GM21360 (cell line): ENCODE measurements at regions not wholly inside any gene's neighbourhood (a gene's known extent, or its start where the extent isn't known, plus 50 kb on each side); places are given as distances from the start of the nearest gene placed in this dataset.

Experiments
- ATAC-seq: cut with Tn5 transposase; IDR thresholded peaks from one replicate; pipeline ENCODE4 v1.9.1; 2021; ENCODE audit warnings: mild to moderate bottlenecking, moderate library complexity; ENCODE audit not compliant: unreplicated experiment

GRCh38 chr6:22878706-22879105 is 309.3 kb downstream of the HDGFL1 start:
- ATAC-seq: no peak

- ATAC-seq: no peak
These were observed 311.5 kb downstream of the HDGFL1 start for GRCh38 chr6:22880686-22881433.

- ATAC-seq: no peak
These were observed 313.2 kb downstream of the HDGFL1 start for GRCh38 chr6:22882581-22882980.

GRCh38 chr6:22883061-22883717 is 313.8 kb downstream of the HDGFL1 start:
- no peak for ATAC-seq

GRCh38 chr6:22884456-22884855 is 315.1 kb downstream of the HDGFL1 start:
- no peak for ATAC-seq

GRCh38 chr6:22886650-22887581 is 317.6 kb downstream of the HDGFL1 start:
- no peak for ATAC-seq

- ATAC-seq: no peak
These were observed 318.9 kb downstream of the HDGFL1 start for GRCh38 chr6:22888163-22888752.

- no peak for ATAC-seq
These were observed 322.6 kb downstream of the HDGFL1 start for GRCh38 chr6:22891934-22892333.

GRCh38 chr6:22892452-22892851 is 323.1 kb downstream of the HDGFL1 start:
- no peak for ATAC-seq

GRCh38 chr6:22896696-22897095 is 327.3 kb downstream of the HDGFL1 start:
- no peak for ATAC-seq

- ATAC-seq: no peak
These were observed 330.1 kb downstream of the HDGFL1 start for GRCh38 chr6:22899426-22899825.

- ATAC-seq: no peak
These were observed 334.5 kb downstream of the HDGFL1 start for GRCh38 chr6:22903826-22904225.

- no peak for ATAC-seq
These were observed 335.1 kb downstream of the HDGFL1 start for GRCh38 chr6:22904431-22904830.

- no peak for ATAC-seq
These were observed 336.8 kb downstream of the HDGFL1 start for GRCh38 chr6:22906091-22906549.

GRCh38 chr6:22907085-22907484 is 337.7 kb downstream of the HDGFL1 start:
- ATAC-seq: no peak

GRCh38 chr6:22910370-22910769 is 341.0 kb downstream of the HDGFL1 start:
- ATAC-seq: no peak

GRCh38 chr6:22913612-22914011 is 344.2 kb downstream of the HDGFL1 start:
- ATAC-seq: no peak

GRCh38 chr6:22917344-22917743 is 348.0 kb downstream of the HDGFL1 start:
- ATAC-seq: no peak

GRCh38 chr6:22921828-22922227 is 352.5 kb downstream of the HDGFL1 start:
- ATAC-seq: no peak

- no peak for ATAC-seq
These were observed 356.0 kb downstream of the HDGFL1 start for GRCh38 chr6:22925304-22925835.
